Gastroesophageal sphincter (tissue), 4 donors: ENCODE measurements at regions not wholly inside any gene's neighbourhood (a gene's known extent, or its start where the extent isn't known, plus 50 kb on each side); places are given as distances from the start of the nearest gene placed in this dataset.

Source experiments
- ATAC-seq: fragments of 150-250 bp; one replicate; pipeline ENCODE4 v1.9.1; 2016; ENCODE audit warnings: mild to moderate bottlenecking, moderate library complexity
- H3K27ac ChIP-seq, 4 donors: fragments of 200-600 bp; sonication (generic) in 3 of 4; 1 replicate in 3 of 4; 2 replicates in 1 of 4; pipeline ENCODE4 v1.5.1; 2016 to 2019
- H3K27me3 ChIP-seq: fragments of 200-600 bp; sonication (generic); one replicate; pipeline ENCODE4 v1.5.1; 2019
- H3K36me3 ChIP-seq, 2 donors: fragments of 200-600 bp; sonication (generic); one replicate each; pipeline ENCODE4 v1.5.1; 2019; ENCODE audit warnings: control low read depth in 1 of 2
- H3K4me1 ChIP-seq, 3 donors: fragments of 200-600 bp; sonication (generic); 1 replicate in 2 of 3; 2 replicates in 1 of 3; pipeline ENCODE4 v1.5.1; 2016 to 2019; ENCODE audit warnings: control low read depth in 2 of 3
- H3K4me3 ChIP-seq, 2 donors: fragments of 200-600 bp; sonication (generic); one replicate each; pipeline ENCODE4 v1.5.1; 2019; ENCODE audit warnings: mild to moderate bottlenecking in 1 of 2, moderate library complexity in 1 of 2
- H3K9me3 ChIP-seq, 3 donors: fragments of 200-600 bp; sonication (generic); one replicate each; pipeline ENCODE4 v1.5.1; 2017 to 2019; ENCODE audit warnings: control low read depth in 2 of 3
- EP300 ChIP-seq: sonication (generic); formaldehyde crosslinking; IDR thresholded peaks from one replicate; pipeline ENCODE4 v1.6.1; 2017; ENCODE audit warnings: antibody characterized with exemption, mild to moderate bottlenecking
- POLR2A ChIP-seq, 2 donors: fragments of 450-650 bp; IDR thresholded peaks; one replicate each; pipeline ENCODE4 v1.6.1; 2017; ENCODE audit warnings: antibody characterized with exemption in 2 of 2, mild to moderate bottlenecking in 2 of 2, moderate library complexity in 1 of 2
- POLR2AphosphoS5 ChIP-seq: sonication (generic); formaldehyde crosslinking; IDR thresholded peaks from one replicate; pipeline ENCODE4 v1.6.1; 2017; ENCODE audit warnings: antibody characterized with exemption
- WGBS, 2 donors: methylation state at CpG; one replicate each; pipeline ENCODE4 v1.1.5; 2018; ENCODE audit warnings: low coverage in 1 of 2; 5-methylcytosine and 5-hydroxymethylcytosine counted together
- TF ChIP-seq, protein P1 (sequence below), 4 experiments: fragments of 200-600 bp in 2 of 4; fragments of 450-650 bp in 2 of 4; sonication (generic) in 1 of 4; IDR thresholded peaks; one replicate each; pipeline ENCODE4 v1.5.1; 2017 to 2019; ENCODE audit warnings: antibody characterized with exemption in 4 of 4, mild to moderate bottlenecking in 2 of 4, moderate library complexity in 2 of 4

DNA sequence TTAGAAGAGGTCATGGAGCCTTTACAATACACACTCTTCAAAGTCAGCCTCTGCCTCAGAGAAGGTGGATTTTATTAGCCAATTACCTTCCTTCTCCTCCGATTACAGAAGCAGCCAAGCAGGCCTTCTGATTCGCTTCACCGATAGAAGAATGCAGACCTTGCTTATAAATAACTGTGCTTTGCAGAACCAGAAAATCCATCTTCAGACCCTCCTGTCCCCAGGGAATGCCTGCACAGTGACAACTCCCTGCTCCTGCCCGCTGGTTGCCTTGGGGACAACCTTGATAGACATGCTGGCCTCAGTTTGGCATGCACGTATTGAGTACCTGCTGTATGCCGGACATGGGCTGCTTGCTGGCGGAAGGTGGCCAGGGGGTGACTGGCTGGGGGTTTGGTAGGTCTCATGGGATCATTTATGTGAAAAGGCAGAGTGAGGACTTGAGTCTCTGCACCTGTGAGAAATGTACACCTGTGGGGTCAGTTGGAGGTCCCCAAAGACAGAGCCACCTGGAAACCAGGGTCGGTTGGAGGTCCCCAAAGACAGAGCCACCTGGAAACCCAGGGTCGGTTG lies 1238.7 kb downstream of the BRD1 start:
- H3K9me3 ChIP-seq: no peaks in the 10 kb centered on the region
- H3K27ac ChIP-seq: no peak overlapping the region
- H3K4me1 ChIP-seq: no peaks in the 10 kb centered on the region
- peaks cover 79% of the 10 kb centered on the region for H3K27me3 ChIP-seq
- no peaks in the 10 kb centered on the region for H3K36me3 ChIP-seq
- 84 to 92% methylated on average over 5 of the region's 9 CpGs for WGBS, 2 donors
- ATAC-seq: no peak
- no peak overlapping the region for H3K4me3 ChIP-seq
- TF ChIP-seq, protein P1, sequence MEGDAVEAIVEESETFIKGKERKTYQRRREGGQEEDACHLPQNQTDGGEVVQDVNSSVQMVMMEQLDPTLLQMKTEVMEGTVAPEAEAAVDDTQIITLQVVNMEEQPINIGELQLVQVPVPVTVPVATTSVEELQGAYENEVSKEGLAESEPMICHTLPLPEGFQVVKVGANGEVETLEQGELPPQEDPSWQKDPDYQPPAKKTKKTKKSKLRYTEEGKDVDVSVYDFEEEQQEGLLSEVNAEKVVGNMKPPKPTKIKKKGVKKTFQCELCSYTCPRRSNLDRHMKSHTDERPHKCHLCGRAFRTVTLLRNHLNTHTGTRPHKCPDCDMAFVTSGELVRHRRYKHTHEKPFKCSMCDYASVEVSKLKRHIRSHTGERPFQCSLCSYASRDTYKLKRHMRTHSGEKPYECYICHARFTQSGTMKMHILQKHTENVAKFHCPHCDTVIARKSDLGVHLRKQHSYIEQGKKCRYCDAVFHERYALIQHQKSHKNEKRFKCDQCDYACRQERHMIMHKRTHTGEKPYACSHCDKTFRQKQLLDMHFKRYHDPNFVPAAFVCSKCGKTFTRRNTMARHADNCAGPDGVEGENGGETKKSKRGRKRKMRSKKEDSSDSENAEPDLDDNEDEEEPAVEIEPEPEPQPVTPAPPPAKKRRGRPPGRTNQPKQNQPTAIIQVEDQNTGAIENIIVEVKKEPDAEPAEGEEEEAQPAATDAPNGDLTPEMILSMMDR (IDR thresholded peaks at IDR 0.05): no peak
- no peak for TF ChIP-seq POLR2A (IDR thresholded peaks at IDR 0.05)
- TF ChIP-seq POLR2AphosphoS5: no peak
- no peak for TF ChIP-seq EP300

DNA sequence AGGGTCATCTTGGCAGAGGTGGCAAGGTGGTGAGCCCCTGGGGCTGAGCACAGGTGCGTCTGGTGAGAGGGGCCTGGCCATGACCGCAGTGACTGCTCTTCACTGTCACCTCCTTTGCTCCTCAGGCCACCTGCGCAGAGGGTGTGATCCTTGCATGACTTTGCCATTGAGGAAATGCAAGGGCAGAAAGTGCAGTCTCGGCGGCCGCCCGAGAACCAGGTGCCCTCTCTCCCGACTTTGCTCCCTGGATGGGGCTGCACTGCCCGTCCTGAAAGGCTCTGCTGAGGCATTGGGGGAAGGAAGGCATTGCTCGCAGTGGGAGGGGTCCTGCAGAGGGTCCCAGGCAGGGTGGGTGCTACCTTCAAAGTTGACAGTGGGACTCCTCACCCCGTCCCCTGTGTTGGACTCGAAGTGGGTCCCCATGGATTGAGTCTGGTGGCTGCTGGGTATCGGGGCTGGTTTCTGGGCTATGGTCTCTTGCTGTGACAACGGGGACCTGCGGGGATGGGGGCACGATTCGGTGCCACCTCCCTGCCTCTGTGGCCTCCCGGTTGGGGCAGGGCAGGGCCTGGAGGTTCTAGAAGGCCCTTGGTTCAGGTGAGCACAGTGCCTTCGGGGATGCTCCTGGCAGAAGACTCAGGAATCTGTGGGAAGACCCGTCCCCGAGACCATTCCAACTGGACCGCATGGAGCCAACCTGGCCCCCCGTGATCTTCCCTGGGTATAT lies 1239.4 kb downstream of the BRD1 start:
- TF ChIP-seq POLR2AphosphoS5 (no peak), EP300 (no peak), POLR2A (IDR thresholded peaks at IDR 0.05) (no peak)
- TF ChIP-seq, protein P1 (IDR thresholded peaks at IDR 0.05): no peak
- H3K9me3 ChIP-seq: no peaks in the 10 kb centered on the region
- no peaks in the 10 kb centered on the region for H3K36me3 ChIP-seq
- ATAC-seq: no peak
- peaks cover 77% of the 10 kb centered on the region for H3K27me3 ChIP-seq
- H3K27ac ChIP-seq: no peak overlapping the region
- no peak overlapping the region for H3K4me3 ChIP-seq
- no peaks in the 10 kb centered on the region for H3K4me1 ChIP-seq
- 89 to 100% methylated on average over 1 to 6 of the region's 23 CpGs for WGBS, 2 donors

DNA sequence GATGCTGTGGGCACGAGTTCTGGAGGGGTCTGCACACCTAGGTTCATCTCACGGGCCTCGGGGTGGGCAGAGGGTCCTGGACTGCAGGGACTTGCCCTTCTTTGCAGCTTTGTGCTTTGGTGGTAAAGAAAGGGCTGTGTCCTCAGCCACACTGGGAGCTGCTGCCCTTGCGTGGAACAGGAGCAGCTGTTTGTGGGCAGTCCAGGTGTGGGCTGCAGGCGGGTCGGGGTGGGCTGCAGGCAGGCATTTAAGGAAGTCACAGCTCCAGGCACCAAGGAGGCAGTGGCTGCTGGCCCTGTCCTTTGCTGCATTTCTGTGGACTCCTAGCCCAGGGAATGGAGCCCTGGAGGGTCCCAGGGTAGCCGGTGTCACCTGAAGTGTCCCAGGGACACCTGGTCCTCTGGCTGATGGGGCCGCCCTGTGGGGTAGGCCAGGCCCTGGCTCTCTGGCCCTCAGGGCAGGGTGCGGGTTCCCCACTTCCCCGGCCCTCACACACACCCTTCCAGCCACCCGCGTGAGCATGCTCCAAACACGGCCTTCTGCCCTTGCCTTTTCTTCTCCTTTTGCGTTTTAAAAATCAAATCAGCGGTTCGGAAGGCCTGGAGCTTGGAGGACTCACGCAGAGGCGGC lies 1240.3 kb downstream of the BRD1 start:
- ATAC-seq: no peak
- Histone ChIP-seq H3K4me3 (no peak overlapping the region), H3K36me3 (no peaks in the 10 kb centered on the region), H3K27me3 (peaks cover 76% of the 10 kb centered on the region), H3K4me1 (no peaks in the 10 kb centered on the region), H3K9me3 (no peaks in the 10 kb centered on the region), H3K27ac (no peak overlapping the region)
- TF ChIP-seq POLR2AphosphoS5: no peak
- TF ChIP-seq POLR2A (IDR thresholded peaks at IDR 0.05): no peak
- TF ChIP-seq, protein P1 (IDR thresholded peaks at IDR 0.05): no peak
- 96% methylated on average over 4 of the region's 18 CpGs; no CpG with 5 or more reads in 1 of the 2 donors for WGBS, 2 donors

DNA sequence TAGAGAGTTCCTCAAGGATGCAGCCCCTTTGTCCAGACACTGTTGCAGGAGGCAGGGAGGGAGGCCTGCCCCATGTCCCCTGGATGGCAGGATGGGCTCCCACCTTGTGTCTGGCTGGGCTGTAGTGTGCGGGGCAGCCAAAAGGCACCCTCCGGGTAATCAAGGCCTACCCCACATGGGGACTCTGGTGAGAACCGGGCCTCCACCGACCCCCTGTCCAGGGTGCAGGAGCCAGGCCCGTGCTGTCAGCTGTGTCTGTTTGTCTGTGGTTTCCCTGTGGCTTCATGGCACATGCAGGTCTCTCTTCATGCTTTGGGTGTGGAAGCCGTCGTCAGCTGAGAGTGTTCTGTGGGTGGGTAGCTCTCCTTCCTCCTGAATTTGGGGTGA lies 1240.9 kb downstream of the BRD1 start:
- no peak for TF ChIP-seq EP300
- H3K36me3 ChIP-seq: no peaks in the 10 kb centered on the region
- H3K27ac ChIP-seq: no peak overlapping the region
- WGBS, 2 donors: no CpG with 5 or more reads among the region's 7 CpGs
- peaks cover 76% of the 10 kb centered on the region for H3K27me3 ChIP-seq
- H3K4me3 ChIP-seq: no peak overlapping the region
- no peaks in the 10 kb centered on the region for H3K9me3 ChIP-seq
- no peaks in the 10 kb centered on the region for H3K4me1 ChIP-seq
- ATAC-seq: no peak

DNA sequence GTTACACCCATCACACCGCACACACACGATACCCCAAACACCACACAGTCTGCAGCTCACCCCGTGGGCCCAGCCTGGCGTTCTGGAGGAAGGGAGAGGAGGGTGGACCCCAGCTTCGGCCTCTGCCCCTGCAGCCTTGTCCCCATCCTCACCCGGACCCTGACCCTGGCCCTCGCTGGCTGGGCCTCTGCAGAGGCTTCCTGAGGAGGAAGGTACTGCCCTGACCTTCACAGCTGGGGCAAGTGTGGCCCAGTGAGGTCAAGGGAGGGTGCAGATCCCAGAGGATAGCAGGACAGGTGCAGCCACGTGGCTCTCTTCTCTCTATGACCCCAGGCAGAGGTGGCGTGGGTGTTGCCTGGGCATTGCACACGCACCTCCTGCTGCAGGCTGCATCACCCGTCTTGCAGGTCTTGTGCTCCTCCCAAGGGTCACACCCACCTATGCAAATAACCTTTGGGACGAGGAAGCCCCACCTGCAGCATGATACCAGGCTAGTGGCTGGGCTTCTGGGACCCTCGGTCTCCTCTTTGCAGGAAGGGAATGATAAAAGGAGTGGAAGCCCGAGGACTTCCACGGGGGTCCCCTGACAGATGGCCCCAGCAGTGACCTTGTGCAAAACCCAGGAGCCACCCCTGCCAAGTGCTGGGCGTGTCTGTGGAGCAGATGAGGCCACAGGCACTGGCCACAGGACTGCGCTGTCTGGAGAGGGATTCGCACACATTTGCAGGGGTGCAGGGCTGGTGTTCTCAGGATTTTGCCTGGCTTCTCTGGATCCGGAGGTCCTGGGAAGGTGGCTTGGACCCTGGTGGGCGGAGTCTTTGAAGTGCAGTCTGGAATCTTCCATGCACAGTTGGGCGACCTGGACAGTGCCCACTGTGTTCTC lies 1241.5 kb downstream of the BRD1 start:
- no peak overlapping the region for H3K27ac ChIP-seq
- no peak for ATAC-seq
- no peak overlapping the region for H3K4me3 ChIP-seq
- peaks cover 80% of the 10 kb centered on the region for H3K27me3 ChIP-seq
- no peaks in the 10 kb centered on the region for H3K36me3 ChIP-seq
- H3K9me3 ChIP-seq: no peaks in the 10 kb centered on the region
- no peak for TF ChIP-seq POLR2A (IDR thresholded peaks at IDR 0.05)
- no peak for TF ChIP-seq POLR2AphosphoS5
- TF ChIP-seq, protein P1 (IDR thresholded peaks at IDR 0.05): no peak
- no peak for TF ChIP-seq EP300
- H3K4me1 ChIP-seq: no peaks in the 10 kb centered on the region
- WGBS, 2 donors: 81 to 100% methylated on average over 3 to 9 of the region's 21 CpGs
